SK-N-SH treated with all-trans-retinoic acid at 6 μM for 48 hours (cell line): ENCODE measurements at regions not wholly inside any gene's neighbourhood (a gene's known extent, or its start where the extent isn't known, plus 50 kb on each side); places are given as distances from the start of the nearest gene placed in this dataset.

Source experiments
- ATAC-seq: fragments of 200-7000 bp; cut with Tn5 transposase; 3 replicates; pipeline ENCODE4 v1.9.1; 2020; ENCODE audit warnings: mild to moderate bottlenecking, moderate library complexity
- ARNTL ChIP-seq: fragments of 450-650 bp; formaldehyde crosslinking; IDR thresholded peaks from 2 replicates; pipeline ENCODE4 v1.5.0; 2020; ENCODE audit warnings: low read depth, mild to moderate bottlenecking, moderate library complexity, borderline replicate concordance
- BACH2 ChIP-seq: fragments of 250-450 bp; sonication (Bioruptor Pico); IDR thresholded peaks from 2 replicates; pipeline ENCODE4 v1.9.0; 2021; ENCODE audit warnings: mild to moderate bottlenecking, borderline replicate concordance
- CSDC2 ChIP-seq: fragments of 250-450 bp; sonication (Bioruptor Pico); IDR thresholded peaks from 2 replicates; pipeline ENCODE4 v1.5.0; 2020; ENCODE audit warnings: mild to moderate bottlenecking, moderate library complexity
- CSRNP3 ChIP-seq: fragments of 250-450 bp; sonication (Bioruptor Pico); IDR thresholded peaks from 2 replicates; pipeline ENCODE4 v1.5.1; 2021; ENCODE audit warnings: mild to moderate bottlenecking, moderate library complexity
- ESRRG ChIP-seq: fragments of 250-450 bp; sonication (Bioruptor Pico); IDR thresholded peaks from 2 replicates; pipeline ENCODE4 v1.6.1; 2021; ENCODE audit warnings: mild to moderate bottlenecking
- GLIS3 ChIP-seq: fragments of 250-450 bp; sonication (Bioruptor Pico); IDR thresholded peaks from 2 replicates; pipeline ENCODE4 v1.5.0; 2020; ENCODE audit warnings: mild to moderate bottlenecking, moderate library complexity
- ISL1 ChIP-seq: fragments of 250-450 bp; sonication (Bioruptor Pico); IDR thresholded peaks from 2 replicates; pipeline ENCODE4 v2.1.2; 2022; ENCODE audit warnings: mild to moderate bottlenecking, moderate library complexity
- OSR1 ChIP-seq: fragments of 250-450 bp; sonication (Bioruptor Pico); IDR thresholded peaks from 2 replicates; pipeline ENCODE4 v1.8.0; 2022; ENCODE audit warnings: moderate library complexity, mild to moderate bottlenecking, inconsistent platforms
- PPARA ChIP-seq: fragments of 250-450 bp; sonication (Bioruptor Pico); IDR thresholded peaks from 2 replicates; pipeline ENCODE4 v1.5.0; 2020; ENCODE audit warnings: mild to moderate bottlenecking, borderline replicate concordance
- RARB ChIP-seq: fragments of 250-450 bp; sonication (Bioruptor Pico); IDR thresholded peaks from 2 replicates; pipeline ENCODE4 v1.8.0; 2021; ENCODE audit warnings: mild to moderate bottlenecking, moderate library complexity
- SNAI2 ChIP-seq: fragments of 250-450 bp; sonication (Bioruptor Pico); IDR thresholded peaks from 2 replicates; pipeline ENCODE4 v1.5.0; 2020; ENCODE audit warnings: mild to moderate bottlenecking, moderate library complexity
- TCF4 ChIP-seq: fragments of 250-450 bp; sonication (Bioruptor Pico); IDR thresholded peaks from 2 replicates; pipeline ENCODE4 v1.8.0; 2021; ENCODE audit warnings: mild to moderate bottlenecking, moderate library complexity, borderline replicate concordance
- TOX ChIP-seq: fragments of 250-450 bp; sonication (Bioruptor Pico); IDR thresholded peaks from 2 replicates; pipeline ENCODE4 v1.8.0; 2021; ENCODE audit warnings: mild to moderate bottlenecking, moderate library complexity, borderline replicate concordance
- ZC3H10 ChIP-seq: fragments of 250-450 bp; sonication (Bioruptor Pico); IDR thresholded peaks from 2 replicates; pipeline ENCODE4 v1.5.1; 2021; ENCODE audit warnings: mild to moderate bottlenecking, moderate library complexity
- ZNF565 ChIP-seq: fragments of 450-650 bp; formaldehyde crosslinking; conservative IDR thresholded peaks from 2 replicates; pipeline ENCODE4 v1.5.0; 2020; ENCODE audit warnings: low read depth, mild to moderate bottlenecking, moderate library complexity
- ZNF70 ChIP-seq: fragments of 450-650 bp; formaldehyde crosslinking; IDR thresholded peaks from 2 replicates; pipeline ENCODE4 v1.5.0; 2020; ENCODE audit warnings: mild to moderate bottlenecking, moderate library complexity
- ZNF8 ChIP-seq: fragments of 450-650 bp; formaldehyde crosslinking; IDR thresholded peaks from 2 replicates; pipeline ENCODE4 v1.5.0; 2020; ENCODE audit warnings: mild to moderate bottlenecking, moderate library complexity
- TF ChIP-seq, protein P1 (sequence below): fragments of 250-450 bp; sonication (Bioruptor Pico); IDR thresholded peaks from 2 replicates; pipeline ENCODE4 v1.8.0; 2020; ENCODE audit warnings: mild to moderate bottlenecking, moderate library complexity, borderline replicate concordance
- TF ChIP-seq, protein P2 (sequence below): fragments of 250-450 bp; sonication (Bioruptor Pico); IDR thresholded peaks from 2 replicates; pipeline ENCODE4 v1.8.0; 2021; ENCODE audit warnings: low read depth, mild to moderate bottlenecking, moderate library complexity, borderline replicate concordance
- TF ChIP-seq, protein P3 (sequence below): fragments of 250-450 bp; sonication (Bioruptor Pico); IDR thresholded peaks from 2 replicates; pipeline ENCODE4 v1.5.1; 2020; ENCODE audit warnings: low read depth, mild to moderate bottlenecking, moderate library complexity
- TF ChIP-seq, protein P4 (sequence below): fragments of 250-450 bp; sonication (Bioruptor Pico); IDR thresholded peaks from 2 replicates; pipeline ENCODE4 v1.5.0; 2020; ENCODE audit warnings: mild to moderate bottlenecking, moderate library complexity

- ATAC-seq = no peak
- TF ChIP-seq SNAI2 (no peak), ARNTL (CRISPR knock-in tag) (no peak), ZNF8 (no peak), ESRRG (no peak), ISL1 (CRISPR knock-in tag) (no peak), TOX (no peak), RARB (CRISPR knock-in tag) (no peak), TCF4 (no peak), CSDC2 (CRISPR knock-in tag) (no peak), ZNF70 (no peak)
- TF ChIP-seq, protein P1, sequence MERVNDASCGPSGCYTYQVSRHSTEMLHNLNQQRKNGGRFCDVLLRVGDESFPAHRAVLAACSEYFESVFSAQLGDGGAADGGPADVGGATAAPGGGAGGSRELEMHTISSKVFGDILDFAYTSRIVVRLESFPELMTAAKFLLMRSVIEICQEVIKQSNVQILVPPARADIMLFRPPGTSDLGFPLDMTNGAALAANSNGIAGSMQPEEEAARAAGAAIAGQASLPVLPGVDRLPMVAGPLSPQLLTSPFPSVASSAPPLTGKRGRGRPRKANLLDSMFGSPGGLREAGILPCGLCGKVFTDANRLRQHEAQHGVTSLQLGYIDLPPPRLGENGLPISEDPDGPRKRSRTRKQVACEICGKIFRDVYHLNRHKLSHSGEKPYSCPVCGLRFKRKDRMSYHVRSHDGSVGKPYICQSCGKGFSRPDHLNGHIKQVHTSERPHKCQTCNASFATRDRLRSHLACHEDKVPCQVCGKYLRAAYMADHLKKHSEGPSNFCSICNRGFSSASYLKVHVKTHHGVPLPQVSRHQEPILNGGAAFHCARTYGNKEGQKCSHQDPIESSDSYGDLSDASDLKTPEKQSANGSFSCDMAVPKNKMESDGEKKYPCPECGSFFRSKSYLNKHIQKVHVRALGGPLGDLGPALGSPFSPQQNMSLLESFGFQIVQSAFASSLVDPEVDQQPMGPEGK (CRISPR knock-in tag) = no peak
Observed at GRCh38 chr21:36540700-36541099, 60.8 kb upstream of the CLDN14 start.

- ATAC-seq = no peak
- TF ChIP-seq ZNF8 = no peak
- TF ChIP-seq, protein P2, sequence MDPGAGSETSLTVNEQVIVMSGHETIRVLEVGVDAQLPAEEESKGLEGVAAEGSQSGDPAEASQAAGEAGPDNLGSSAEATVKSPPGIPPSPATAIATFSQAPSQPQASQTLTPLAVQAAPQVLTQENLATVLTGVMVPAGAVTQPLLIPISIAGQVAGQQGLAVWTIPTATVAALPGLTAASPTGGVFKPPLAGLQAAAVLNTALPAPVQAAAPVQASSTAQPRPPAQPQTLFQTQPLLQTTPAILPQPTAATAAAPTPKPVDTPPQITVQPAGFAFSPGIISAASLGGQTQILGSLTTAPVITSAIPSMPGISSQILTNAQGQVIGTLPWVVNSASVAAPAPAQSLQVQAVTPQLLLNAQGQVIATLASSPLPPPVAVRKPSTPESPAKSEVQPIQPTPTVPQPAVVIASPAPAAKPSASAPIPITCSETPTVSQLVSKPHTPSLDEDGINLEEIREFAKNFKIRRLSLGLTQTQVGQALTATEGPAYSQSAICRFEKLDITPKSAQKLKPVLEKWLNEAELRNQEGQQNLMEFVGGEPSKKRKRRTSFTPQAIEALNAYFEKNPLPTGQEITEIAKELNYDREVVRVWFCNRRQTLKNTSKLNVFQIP (CRISPR knock-in tag) = no peak
- TF ChIP-seq OSR1 (CRISPR knock-in tag) = no peak
- no peak for TF ChIP-seq ZC3H10 (CRISPR knock-in tag)
- TF ChIP-seq ZNF565 (CRISPR knock-in tag) = no peak
- no peak for TF ChIP-seq CSRNP3 (CRISPR knock-in tag)
- TF ChIP-seq ZNF70 = no peak
- TF ChIP-seq, protein P3, sequence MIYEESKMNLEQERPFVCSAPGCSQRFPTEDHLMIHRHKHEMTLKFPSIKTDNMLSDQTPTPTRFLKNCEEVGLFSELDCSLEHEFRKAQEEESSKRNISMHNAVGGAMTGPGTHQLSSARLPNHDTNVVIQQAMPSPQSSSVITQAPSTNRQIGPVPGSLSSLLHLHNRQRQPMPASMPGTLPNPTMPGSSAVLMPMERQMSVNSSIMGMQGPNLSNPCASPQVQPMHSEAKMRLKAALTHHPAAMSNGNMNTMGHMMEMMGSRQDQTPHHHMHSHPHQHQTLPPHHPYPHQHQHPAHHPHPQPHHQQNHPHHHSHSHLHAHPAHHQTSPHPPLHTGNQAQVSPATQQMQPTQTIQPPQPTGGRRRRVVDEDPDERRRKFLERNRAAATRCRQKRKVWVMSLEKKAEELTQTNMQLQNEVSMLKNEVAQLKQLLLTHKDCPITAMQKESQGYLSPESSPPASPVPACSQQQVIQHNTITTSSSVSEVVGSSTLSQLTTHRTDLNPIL (CRISPR knock-in tag) = no peak
- TF ChIP-seq PPARA (CRISPR knock-in tag) = no peak
- no peak for TF ChIP-seq BACH2
- TF ChIP-seq ISL1 (CRISPR knock-in tag) = no peak
- no peak for TF ChIP-seq CSDC2 (CRISPR knock-in tag)
- no peak for TF ChIP-seq RARB (CRISPR knock-in tag)
- TF ChIP-seq SNAI2 = no peak
- TF ChIP-seq, protein P4, sequence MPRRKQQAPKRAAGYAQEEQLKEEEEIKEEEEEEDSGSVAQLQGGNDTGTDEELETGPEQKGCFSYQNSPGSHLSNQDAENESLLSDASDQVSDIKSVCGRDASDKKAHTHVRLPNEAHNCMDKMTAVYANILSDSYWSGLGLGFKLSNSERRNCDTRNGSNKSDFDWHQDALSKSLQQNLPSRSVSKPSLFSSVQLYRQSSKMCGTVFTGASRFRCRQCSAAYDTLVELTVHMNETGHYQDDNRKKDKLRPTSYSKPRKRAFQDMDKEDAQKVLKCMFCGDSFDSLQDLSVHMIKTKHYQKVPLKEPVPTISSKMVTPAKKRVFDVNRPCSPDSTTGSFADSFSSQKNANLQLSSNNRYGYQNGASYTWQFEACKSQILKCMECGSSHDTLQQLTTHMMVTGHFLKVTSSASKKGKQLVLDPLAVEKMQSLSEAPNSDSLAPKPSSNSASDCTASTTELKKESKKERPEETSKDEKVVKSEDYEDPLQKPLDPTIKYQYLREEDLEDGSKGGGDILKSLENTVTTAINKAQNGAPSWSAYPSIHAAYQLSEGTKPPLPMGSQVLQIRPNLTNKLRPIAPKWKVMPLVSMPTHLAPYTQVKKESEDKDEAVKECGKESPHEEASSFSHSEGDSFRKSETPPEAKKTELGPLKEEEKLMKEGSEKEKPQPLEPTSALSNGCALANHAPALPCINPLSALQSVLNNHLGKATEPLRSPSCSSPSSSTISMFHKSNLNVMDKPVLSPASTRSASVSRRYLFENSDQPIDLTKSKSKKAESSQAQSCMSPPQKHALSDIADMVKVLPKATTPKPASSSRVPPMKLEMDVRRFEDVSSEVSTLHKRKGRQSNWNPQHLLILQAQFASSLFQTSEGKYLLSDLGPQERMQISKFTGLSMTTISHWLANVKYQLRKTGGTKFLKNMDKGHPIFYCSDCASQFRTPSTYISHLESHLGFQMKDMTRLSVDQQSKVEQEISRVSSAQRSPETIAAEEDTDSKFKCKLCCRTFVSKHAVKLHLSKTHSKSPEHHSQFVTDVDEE (CRISPR knock-in tag) = no peak
- TF ChIP-seq GLIS3 (CRISPR knock-in tag) = no peak
Observed at GRCh38 chr21:36541721-36542139, 61.8 kb upstream of the CLDN14 start.

GRCh38 chr21:36542312-36543101 lies 62.6 kb upstream of the CLDN14 start:
- no peak for ATAC-seq
- TF ChIP-seq ISL1 (CRISPR knock-in tag) = no peak
- TF ChIP-seq, protein P2 (CRISPR knock-in tag) = no peak
- TF ChIP-seq RARB (CRISPR knock-in tag) = no peak
- TF ChIP-seq SNAI2 = no peak
- TF ChIP-seq ZNF8 = no peak
- no peak for TF ChIP-seq OSR1 (CRISPR knock-in tag)
- TF ChIP-seq CSDC2 (CRISPR knock-in tag) = no peak
- no peak for TF ChIP-seq ZNF565 (CRISPR knock-in tag)
- TF ChIP-seq ZC3H10 (CRISPR knock-in tag) = no peak
- no peak for TF ChIP-seq TCF4
- TF ChIP-seq, protein P4 (CRISPR knock-in tag) = no peak
- no peak for TF ChIP-seq CSRNP3 (CRISPR knock-in tag)
